Mesothelial cell of epicardium (in vitro differentiated cells): ENCODE measurements at regions not wholly inside any gene's neighbourhood (a gene's known extent, or its start where the extent isn't known, plus 50 kb on each side); places are given as distances from the start of the nearest gene placed in this dataset.
A peak's percentile ranks its signal among the peaks of the same experiment; 100 is the strongest.

ENCODE experiments used
- DNase-seq, 2 experiments: peaks; one replicate each; pipeline ENCODE4 v3.0.0; 2021; ENCODE audit warnings: low spot score in 2 of 2; ENCODE audit not compliant: unreplicated experiment in 2 of 2
- H3K27ac Mint-ChIP-seq: 2 replicates; pipeline ENCODE4 v1.8.0; 2021; ENCODE audit warnings: mixed read lengths
- H3K27me3 Mint-ChIP-seq: 2 replicates; pipeline ENCODE4 v1.8.0; 2021; ENCODE audit warnings: low read depth, mixed read lengths
- H3K36me3 Mint-ChIP-seq: 2 replicates; pipeline ENCODE4 v1.8.0; 2021; ENCODE audit warnings: mixed read lengths
- H3K4me1 Mint-ChIP-seq: 2 replicates; pipeline ENCODE4 v1.8.0; 2021; ENCODE audit warnings: mixed read lengths
- H3K4me3 Mint-ChIP-seq: 2 replicates; pipeline ENCODE4 v1.8.0; 2021; ENCODE audit warnings: mild to moderate bottlenecking, moderate library complexity, mixed read lengths
- H3K9me3 Mint-ChIP-seq: 2 replicates; pipeline ENCODE4 v1.8.0; 2021; ENCODE audit warnings: mixed read lengths
- TF ChIP-seq, protein P1 (sequence below): fragments of 200-600 bp; sonication (generic); IDR thresholded peaks from one replicate; pipeline ENCODE4 v1.5.0; 2021; ENCODE audit warnings: antibody characterized with exemption; ENCODE audit not compliant: unreplicated experiment

DNA sequence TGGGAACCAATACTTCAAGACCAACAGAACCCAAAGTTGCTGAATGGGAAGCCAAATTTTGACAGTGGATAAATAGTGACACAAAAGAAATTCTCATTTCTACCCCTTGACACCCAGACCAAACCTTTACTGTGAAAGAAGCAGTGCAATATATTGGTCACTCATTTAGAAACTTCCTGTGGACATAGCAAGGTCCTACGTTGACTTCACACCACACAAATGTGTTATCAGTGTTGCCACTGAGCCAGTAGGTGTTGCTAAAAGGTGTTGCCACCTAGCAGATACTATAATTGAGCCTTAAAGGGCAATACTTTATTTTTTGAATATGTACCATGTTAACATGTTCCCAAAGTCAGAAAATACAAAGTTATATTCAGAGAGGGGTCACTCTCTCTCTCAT is 1008.9 kb upstream of the CDH2 start:
- no peaks in the 10 kb centered on the region for H3K27me3 Mint-ChIP-seq
- DNase-seq: no peak
- TF ChIP-seq, protein P1, sequence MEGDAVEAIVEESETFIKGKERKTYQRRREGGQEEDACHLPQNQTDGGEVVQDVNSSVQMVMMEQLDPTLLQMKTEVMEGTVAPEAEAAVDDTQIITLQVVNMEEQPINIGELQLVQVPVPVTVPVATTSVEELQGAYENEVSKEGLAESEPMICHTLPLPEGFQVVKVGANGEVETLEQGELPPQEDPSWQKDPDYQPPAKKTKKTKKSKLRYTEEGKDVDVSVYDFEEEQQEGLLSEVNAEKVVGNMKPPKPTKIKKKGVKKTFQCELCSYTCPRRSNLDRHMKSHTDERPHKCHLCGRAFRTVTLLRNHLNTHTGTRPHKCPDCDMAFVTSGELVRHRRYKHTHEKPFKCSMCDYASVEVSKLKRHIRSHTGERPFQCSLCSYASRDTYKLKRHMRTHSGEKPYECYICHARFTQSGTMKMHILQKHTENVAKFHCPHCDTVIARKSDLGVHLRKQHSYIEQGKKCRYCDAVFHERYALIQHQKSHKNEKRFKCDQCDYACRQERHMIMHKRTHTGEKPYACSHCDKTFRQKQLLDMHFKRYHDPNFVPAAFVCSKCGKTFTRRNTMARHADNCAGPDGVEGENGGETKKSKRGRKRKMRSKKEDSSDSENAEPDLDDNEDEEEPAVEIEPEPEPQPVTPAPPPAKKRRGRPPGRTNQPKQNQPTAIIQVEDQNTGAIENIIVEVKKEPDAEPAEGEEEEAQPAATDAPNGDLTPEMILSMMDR: no peak
- H3K4me3 Mint-ChIP-seq: no peak overlapping the region
- H3K36me3 Mint-ChIP-seq: no peaks in the 10 kb centered on the region
- H3K9me3 Mint-ChIP-seq: no peaks in the 10 kb centered on the region
- H3K27ac Mint-ChIP-seq: no peak overlapping the region
- peaks cover 12% of the 10 kb centered on the region for H3K4me1 Mint-ChIP-seq

DNA sequence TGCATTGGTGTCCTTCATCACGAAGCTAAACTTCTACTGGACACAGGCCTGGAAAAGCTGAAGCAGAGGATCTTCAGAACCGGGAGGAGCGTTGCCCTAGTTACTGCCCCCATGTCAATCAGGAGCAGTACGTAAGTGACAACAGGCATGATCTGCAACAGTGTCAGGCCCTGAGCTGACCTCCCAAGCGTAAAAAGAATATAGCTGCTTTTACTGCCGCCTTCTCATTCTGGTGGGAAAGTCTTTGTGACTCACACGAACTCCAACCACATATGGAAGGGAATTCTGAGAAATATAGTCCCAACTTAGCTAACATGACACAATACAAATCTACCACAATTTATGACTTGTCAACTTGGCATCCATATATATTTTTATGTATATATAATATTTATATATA is 1007.7 kb upstream of the CDH2 start:
- H3K4me3 Mint-ChIP-seq: no peak overlapping the region
- no peaks in the 10 kb centered on the region for H3K27me3 Mint-ChIP-seq
- no peak overlapping the region for H3K27ac Mint-ChIP-seq
- TF ChIP-seq, protein P1: no peak
- no peaks in the 10 kb centered on the region for H3K9me3 Mint-ChIP-seq
- peaks cover 12% of the 10 kb centered on the region for H3K4me1 Mint-ChIP-seq
- H3K36me3 Mint-ChIP-seq: no peaks in the 10 kb centered on the region
- no peak for DNase-seq

DNA sequence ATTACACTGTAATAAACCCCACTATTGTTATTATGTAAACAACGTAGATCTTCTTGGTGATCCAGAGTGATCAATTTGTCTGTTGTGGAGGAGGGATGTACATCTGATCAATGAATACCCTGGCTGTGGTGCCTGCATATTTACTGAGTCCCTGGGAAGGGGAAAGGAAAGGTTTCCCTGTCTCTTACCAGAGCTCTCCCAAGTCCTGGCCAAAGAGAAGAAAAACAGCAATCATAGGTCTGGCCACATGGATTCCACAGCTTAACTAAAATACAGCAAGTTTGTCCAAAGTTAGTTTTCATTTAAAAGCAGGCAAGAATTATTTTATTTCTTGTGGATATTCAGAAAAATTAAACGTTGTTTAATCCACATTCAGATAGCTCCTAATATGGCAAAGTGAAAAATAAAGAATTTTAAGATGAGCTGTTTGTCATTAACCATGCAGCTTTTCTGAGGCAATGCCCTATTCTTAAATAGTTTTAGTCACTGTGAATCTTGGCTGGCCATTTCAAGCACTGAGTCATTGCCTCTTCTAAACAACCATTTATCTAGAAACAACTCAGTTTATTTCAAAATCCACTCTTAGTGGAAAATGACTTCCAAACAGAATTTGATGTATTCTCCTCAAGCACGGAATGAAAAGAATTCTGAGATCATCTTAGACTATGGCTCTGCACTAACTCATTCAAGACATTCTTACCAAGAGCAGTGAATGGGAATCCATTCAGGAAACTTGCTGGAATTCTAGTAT is 1004.4 kb upstream of the CDH2 start:
- Mint-ChIP-seq H3K27ac (peak overlapping the region; percentile 91), H3K27me3 (no peaks in the 10 kb centered on the region)
- no peak for DNase-seq

DNA sequence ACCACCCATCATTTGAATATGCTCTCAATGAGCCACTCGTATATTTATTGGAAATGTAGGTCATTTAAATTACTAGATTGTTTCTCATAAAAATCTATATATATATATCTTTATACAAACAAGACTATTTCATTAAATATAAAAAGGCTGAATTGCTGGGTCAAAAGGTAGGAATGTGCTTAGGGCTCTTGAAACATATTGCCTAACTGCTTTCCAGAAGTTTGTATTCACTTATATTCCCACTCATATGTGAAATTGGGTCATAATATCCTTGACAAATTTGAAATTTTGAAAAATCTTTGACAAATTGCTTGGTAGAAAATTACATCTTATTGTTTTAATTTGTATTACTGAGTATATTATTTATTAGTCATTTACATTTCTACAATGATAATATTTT is 999.8 kb upstream of the CDH2 start:
- no peak overlapping the region for H3K4me3 Mint-ChIP-seq
- no peak for DNase-seq

More for the DNA sequence above, 1004.4 kb upstream of the CDH2 start:
- no peak overlapping the region for H3K4me3 Mint-ChIP-seq
- no peaks in the 10 kb centered on the region for H3K9me3 Mint-ChIP-seq
- H3K36me3 Mint-ChIP-seq: no peaks in the 10 kb centered on the region
- peaks cover 10% of the 10 kb centered on the region for H3K4me1 Mint-ChIP-seq
- TF ChIP-seq, protein P1: no peak

DNA sequence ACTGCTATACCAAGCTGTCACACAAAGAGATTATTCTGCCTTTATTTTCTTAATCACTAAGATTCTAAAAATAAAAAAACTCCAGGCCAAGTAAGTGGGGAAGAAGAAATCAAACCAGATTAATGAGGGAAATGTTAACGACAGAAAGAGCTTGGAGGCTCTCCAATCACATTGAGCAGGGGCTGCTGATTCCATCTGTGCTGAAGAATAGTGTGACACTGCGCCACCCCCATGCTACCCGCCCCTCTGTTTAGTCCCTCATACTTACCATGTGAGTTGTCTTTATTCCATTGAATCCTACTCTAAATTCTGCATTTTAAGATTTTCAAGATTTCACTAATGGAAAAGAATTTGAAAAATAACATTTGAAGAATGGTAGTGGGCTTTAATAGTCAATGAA is 998.0 kb upstream of the CDH2 start:
- peaks cover 5% of the 10 kb centered on the region for H3K9me3 Mint-ChIP-seq
- H3K36me3 Mint-ChIP-seq: no peaks in the 10 kb centered on the region
- no peak overlapping the region for H3K27ac Mint-ChIP-seq
- no peak for DNase-seq
- H3K27me3 Mint-ChIP-seq: no peaks in the 10 kb centered on the region
- H3K4me3 Mint-ChIP-seq: no peak overlapping the region
- H3K4me1 Mint-ChIP-seq: peaks cover 9% of the 10 kb centered on the region
- TF ChIP-seq, protein P1: no peak

More for the DNA sequence above, 999.8 kb upstream of the CDH2 start:
- Mint-ChIP-seq H3K36me3 (no peaks in the 10 kb centered on the region), H3K9me3 (no peaks in the 10 kb centered on the region), H3K4me1 (peaks cover 17% of the 10 kb centered on the region), H3K27ac (no peak overlapping the region), H3K27me3 (no peaks in the 10 kb centered on the region)
- TF ChIP-seq, protein P1: no peak

DNA sequence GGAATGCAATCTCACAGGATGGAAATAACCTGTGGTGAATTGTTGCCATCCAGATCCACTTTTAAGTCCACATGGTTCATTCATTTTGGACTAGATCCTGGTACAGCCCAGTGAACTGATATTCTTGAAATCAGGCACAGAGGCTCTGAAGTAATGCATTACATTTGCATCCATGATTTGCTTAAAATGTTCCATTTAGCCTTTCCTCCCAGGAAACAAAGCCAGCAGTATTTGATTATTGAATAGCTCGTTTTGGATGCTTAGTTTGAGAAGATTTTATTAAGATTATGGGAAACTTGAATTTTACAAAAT is 995.8 kb upstream of the CDH2 start:
- Mint-ChIP-seq H3K4me3 (no peak overlapping the region), H3K36me3 (peaks cover 4% of the 10 kb centered on the region), H3K27me3 (no peaks in the 10 kb centered on the region), H3K27ac (no peak overlapping the region), H3K4me1 (peaks cover 9% of the 10 kb centered on the region), H3K9me3 (peaks cover 19% of the 10 kb centered on the region)
- TF ChIP-seq, protein P1: no peak
- DNase-seq: no peak
